ENCODE measurements at regions not wholly inside any gene's neighbourhood (a gene's known extent, or its start where the extent isn't known, plus 50 kb on each side); places are given as distances from the start of the nearest gene placed in this dataset.
A peak's percentile ranks its signal among the peaks of the same experiment; 100 is the strongest.
"Not testable (repeated sequence)": the region's sequence is repeated elsewhere in the genome, so short reads cannot be mapped to it uniquely, and the experiment has no call there.

DNA sequence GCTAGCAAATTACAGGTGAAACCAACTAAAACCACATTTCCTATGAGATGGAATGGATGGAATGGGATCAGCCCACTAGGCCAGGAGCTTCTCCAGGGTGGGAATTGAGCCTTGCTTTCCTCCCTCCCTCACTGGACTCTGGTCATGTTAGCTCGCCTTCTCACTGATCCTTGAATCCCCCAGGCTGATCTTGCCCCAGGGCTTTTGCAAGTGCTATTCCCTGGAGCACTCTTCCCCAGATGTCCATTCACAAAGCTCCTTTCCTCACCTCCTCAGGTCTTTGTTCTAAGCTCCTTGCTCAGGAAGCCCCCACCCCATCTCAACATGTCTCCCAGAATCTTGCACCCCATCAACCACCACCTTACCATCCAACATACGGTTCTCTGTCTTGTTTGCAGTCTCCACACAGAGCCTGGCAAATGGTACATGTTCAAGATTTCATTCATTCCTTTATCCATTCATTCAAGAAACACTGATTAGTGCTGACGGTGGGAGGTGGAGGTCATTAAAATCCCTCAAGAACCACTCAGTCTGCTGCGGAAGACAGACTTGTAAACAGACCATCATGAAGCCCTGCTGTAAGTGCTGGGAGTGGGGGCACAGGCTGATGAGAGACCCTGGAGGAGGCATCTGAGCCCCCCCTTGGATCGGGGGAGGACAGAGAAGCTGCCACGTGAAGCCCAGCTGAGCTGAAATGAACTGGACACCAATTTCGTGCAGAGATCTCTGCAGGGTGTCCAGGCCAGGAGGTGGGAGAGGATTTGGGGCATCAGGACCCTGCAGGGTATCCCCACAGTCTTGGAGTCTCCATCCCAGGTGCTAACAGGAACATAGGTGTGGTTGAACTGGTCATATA is 141.7 kb downstream of the BARX1 start:
- no peak for DNase-seq

GRCh38 chr9:93812410-93812668 is 142.8 kb downstream of the BARX1 start:
- no peak for DNase-seq

DNA sequence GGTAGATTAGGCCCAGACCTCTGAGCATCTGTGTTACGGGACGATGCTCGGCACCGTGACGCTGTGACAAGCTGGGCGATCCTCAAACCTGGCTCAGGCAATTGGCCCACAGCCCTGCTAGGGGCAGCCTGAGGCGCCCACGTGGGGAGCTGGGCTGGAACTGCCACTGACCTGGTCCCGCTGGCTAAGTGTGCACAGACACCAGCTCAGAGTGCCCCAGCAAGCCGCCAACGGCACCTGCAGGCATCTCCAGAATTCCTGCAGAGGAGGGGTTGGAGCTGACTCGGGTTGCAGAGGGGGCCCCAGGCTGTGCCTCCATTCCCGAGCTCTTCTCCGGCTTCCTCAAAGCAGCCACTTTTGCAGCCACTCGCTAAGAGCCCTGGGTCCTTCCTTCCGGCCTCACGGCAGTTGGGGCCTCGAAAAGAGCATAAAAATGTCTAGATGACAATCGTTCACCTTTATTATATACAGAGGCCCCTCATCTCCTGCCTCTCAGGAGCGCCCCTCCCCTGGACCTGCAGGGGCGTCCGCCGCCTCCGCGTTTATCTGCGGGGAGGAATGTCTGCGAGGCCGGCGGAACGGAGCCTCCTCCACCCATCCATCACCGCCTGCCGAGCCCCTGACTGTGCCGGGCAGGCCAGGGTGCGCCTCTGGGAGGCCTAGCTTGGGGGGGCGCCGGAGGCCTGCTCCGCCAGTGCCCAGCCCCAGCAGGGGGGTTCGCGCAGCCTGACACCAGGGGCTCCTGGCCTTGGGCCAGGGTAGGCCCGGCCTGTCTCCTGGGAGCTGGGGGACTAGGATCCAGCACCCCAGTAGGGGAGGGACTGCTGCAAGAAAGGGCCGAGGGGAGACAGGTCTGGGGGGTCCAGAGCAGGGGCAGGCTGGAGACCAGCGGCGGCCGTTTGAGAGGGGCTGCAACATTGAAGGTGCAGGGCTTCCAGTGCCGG is 144.9 kb downstream of the BARX1 start:
- peak; percentile 56 for DNase-seq

- no peak for DNase-seq
Observed at GRCh38 chr9:93809204-93809940, 145.8 kb downstream of the BARX1 start.

DNA sequence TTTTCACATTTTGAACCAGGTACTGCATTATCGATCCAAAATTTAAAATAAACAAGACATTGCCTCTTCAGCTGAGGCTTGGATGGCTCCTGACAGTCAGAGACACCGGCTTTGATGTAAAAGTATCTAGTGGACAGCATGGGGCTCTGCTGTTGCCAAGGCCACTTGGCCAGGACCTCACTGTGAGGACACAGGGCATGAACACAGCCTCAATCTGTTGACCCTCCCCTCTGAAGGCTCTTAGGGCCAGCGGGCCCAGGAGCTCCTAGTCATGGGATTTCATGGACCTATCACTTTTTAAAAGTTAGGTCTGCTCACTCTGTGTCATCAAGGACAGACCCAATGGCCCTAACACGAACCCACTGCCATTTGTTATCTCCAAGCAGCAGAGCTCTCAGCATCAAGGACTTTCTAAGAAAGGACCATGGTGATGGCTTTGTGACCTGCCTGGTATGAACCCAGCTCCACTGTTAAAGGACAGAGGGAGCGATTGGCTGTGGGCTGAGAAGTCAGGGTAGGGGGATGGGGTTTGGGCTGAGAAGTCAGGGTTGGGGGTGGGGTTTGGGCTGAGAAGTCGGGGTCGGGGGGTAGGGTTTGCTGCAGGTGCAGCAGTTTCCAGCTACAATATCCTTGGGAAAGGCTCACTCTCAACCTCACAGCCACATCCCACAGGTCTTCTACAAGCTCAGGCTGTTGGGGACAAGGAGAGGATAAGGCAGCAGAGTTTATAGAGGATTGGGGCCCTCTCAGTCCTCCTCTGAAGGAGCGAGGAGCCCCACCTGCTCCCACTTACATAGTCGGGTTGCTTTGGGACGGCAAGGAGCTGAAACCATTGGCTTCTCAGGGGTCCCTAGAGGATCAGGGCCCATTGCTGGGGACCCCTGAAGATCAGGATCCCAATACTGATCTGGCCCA is 146.8 kb downstream of the BARX1 start:
- no peak for DNase-seq

- no peak for DNase-seq
Observed at GRCh38 chr9:93807166-93808074, 147.7 kb downstream of the BARX1 start.

GRCh38 chr9:93801581-93802284 is 153.4 kb downstream of the BARX1 start:
- DNase-seq: no peak

DNA sequence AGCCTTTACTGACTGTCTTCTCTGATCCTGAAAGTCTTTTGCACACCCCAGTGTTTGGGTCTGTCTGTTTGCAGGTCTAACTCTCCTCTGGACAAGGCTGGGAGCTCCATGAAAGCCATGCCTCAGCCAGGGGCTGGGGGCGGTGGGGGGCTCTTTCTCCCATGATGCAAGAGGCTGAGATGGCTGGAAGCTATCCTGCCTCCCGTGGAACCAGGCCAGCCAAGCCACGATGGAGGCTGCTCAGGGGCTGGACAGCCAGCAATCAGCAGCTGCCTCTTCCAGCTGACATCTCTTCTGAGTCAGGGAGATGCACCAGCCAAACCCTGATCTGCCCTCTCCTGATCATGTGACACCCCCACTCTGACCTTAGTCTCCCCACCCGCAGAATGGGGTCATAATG is 154.0 kb downstream of the BARX1 start:
- DNase-seq: no peak

DNA sequence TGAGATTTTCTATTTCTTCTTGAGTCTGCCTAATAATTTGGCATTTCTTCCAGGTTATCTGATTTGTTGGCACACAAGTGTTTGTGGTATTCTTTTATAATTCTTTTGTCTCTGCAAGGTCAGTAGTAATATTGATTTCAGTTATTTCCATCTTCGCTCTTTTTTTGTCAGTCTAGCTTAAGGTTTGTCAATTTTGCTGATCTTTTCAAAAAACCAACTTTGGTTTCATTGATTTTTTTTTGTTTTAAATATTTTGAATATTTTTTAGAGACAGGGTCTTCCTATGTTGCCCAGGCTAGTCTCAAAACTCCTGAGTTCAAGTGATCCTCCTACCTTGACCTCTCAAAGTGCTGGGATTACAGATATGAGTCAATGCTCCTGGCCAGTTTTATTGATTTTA is 162.8 kb downstream of the BARX1 start:
- no peak for DNase-seq

- no peak for DNase-seq
Observed at GRCh38 chr9:93786204-93786603, 169.0 kb downstream of the BARX1 start.

DNA sequence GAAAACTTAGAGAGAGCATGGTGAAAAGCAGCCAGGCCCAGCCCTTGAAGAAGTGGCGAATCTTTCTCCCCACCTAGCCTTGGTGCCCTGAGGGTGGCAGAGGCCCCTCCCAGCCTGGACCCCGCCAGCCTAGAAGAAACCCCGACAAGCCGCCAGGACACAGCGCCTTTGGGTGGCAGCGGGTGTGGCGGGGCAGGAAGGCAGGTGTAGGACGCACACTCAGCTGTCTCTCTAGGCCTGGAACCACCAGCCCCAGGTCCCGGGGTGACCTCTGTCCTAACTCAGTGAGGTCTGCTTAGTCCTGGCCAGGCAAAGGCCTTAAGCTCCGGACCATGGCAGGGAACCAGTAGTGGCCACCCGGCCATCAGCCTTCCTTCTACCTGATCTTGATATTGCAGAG is 178.3 kb downstream of the BARX1 start:
- DNase-seq: no peak

DNA sequence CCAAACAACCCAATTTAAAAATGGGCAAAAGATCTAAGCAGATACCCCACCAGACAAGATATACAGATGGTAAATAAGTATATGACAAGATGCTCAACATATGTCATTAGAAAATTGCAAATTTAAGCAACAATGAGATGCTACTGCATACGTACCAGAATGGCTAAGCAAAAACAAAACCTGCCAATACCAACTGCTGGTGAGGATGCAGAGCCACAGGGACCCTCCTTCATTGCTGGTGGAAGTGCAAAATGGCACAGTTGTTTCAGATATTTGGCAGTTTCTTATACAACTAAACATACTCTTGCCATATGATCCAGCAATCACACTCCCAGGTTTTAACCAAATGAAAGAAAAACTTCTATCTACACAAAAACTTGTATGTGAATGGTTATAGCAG is 178.9 kb downstream of the BARX1 start:
- no peak for DNase-seq

DNA sequence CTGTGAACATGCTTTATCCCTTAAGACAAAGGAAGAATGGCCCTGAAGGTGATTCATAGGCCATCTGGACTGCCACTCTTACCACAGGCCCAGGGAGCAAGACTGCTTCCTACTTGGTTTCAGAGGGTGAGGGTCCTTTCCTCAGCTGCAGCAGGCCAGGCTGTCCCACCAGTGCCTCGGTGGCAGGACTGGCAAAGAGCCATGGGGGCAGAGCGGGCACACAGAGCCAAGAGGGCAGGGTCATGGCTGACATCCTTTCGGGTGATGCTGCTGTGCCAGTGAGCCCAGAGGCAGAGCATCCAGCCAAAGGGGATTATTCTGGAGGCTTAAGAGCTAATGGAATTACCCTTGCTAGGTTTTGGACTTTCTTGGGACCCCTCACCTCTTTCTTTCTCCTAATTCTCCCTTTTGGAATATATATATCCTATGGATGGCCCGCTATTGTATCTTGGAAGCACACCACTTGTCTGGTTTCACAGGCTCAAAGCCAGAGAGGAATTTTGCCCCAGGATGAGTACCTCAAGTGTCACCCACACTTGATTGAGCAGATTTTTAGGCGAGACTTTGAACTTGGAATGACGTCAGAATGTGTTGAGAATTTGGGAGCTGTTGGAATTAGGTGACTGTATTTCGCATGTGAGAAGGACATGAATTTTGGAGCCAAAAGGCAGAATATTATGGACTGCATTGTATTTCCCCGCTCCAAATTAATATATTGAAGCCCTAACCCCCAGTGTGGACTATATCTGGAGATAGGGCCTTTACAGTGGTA is 180.6 kb downstream of the BARX1 start:
- no peak for DNase-seq

DNA sequence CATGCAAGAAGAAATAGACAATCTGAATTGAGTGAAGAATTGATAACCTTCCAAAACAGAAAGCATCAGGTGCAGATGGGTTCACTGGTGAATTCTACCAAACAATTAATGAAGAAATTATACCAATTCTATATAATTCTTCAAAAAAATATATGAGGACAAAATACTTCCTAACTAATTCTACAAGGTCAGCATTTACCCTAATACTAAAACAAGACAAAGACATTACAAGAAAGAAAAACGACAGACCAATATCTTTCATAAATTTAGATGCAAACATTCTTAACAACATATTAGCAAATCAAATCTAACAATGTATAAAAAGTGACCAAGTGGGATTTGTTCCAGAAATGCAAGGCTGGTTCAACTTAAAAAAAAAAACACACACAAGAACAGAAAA is 183.9 kb downstream of the BARX1 start:
- DNase-seq: no peak

GRCh38 chr9:93761822-93762221 is 185.4 kb downstream of the PHF2 start:
- no peak for DNase-seq

DNA sequence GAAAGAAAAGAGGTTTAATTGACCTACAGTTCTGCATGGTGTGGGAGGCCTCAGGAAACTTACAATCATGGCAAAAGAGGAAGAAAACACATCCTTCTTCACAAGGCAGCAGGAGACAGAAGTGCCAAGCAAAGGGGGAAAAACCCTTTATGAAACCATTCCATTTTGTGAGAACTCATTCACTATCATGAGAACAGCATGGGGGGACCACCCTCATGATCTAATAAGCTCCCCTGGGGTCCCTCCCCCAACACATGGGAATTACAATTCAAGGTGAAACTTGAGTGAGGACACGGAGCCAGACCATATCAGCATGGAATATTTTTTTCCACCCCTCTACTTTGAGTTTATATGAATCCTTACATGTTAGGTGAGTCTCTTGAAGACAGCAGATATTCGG is 173.7 kb downstream of the PHF2 start:
- DNase-seq: no peak

GRCh38 chr9:93748827-93749226 is 172.4 kb downstream of the PHF2 start:
- DNase-seq: not testable (repeated sequence)

DNA sequence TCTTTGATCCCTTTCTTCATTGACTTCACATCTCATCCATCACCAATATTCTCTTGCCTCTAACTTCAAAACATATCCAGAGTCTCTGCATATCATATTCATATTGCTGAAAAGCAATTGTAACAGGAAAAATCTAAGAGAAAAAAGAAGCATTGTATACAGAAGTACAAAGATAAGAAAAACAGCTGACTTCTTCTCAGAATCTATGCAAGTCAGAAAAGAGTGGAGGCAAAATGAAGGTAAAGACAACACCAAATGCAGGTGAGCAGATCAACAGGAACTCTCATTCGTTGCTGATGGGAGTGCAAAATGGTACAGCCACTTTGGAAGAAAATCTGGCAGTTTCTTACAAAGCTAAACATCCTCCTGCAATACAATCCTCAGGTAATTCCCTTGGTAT is 155.6 kb downstream of the PHF2 start:
- no peak for DNase-seq

GRCh38 chr9:93730648-93731047 is 154.3 kb downstream of the PHF2 start:
- no peak for DNase-seq
